Fibroblast of skin of back (primary cell): ENCODE measurements at regions not wholly inside any gene's neighbourhood (a gene's known extent, or its start where the extent isn't known, plus 50 kb on each side); places are given as distances from the start of the nearest gene placed in this dataset.
A peak's percentile ranks its signal among the peaks of the same experiment; 100 is the strongest.
"Not testable (repeated sequence)": the region's sequence is repeated elsewhere in the genome, so short reads cannot be mapped to it uniquely, and the experiment has no call there.

Source experiments
- DNase-seq: peaks from one replicate; pipeline ENCODE4 v3.0.0-alpha.2; 2013

GRCh38 chr2:87496036-87497006 lies 251.6 kb upstream of the PLGLB2 start:
- DNase-seq, result not testable (repeated sequence)

- not testable (repeated sequence) for DNase-seq
Measured at GRCh38 chr2:87497135-87497534, 250.8 kb upstream of the PLGLB2 start.

- DNase-seq, result not testable (repeated sequence)
Measured at GRCh38 chr2:87497700-87498099, 250.2 kb upstream of the PLGLB2 start.

- DNase-seq, result not testable (repeated sequence)
Measured at GRCh38 chr2:87498169-87498853, 249.6 kb upstream of the PLGLB2 start.

GRCh38 chr2:87498854-87499238 lies 249.0 kb upstream of the PLGLB2 start:
- not testable (repeated sequence) for DNase-seq

- DNase-seq, result not testable (repeated sequence)
Measured at GRCh38 chr2:87499860-87500259, 248.0 kb upstream of the PLGLB2 start.

- peak; percentile 16 for DNase-seq
Measured at GRCh38 chr2:87500421-87500820, 247.5 kb upstream of the PLGLB2 start.

GRCh38 chr2:87500951-87501350 lies 246.9 kb upstream of the PLGLB2 start:
- DNase-seq, result not testable (repeated sequence)

- not testable (repeated sequence) for DNase-seq
Measured at GRCh38 chr2:87502948-87503347, 244.9 kb upstream of the PLGLB2 start.

GRCh38 chr2:87505239-87505638 lies 242.6 kb upstream of the PLGLB2 start:
- not testable (repeated sequence) for DNase-seq

- not testable (repeated sequence) for DNase-seq
Measured at GRCh38 chr2:87505909-87506308, 242.0 kb upstream of the PLGLB2 start.

GRCh38 chr2:87507378-87508348 lies 240.2 kb upstream of the PLGLB2 start:
- DNase-seq, result not testable (repeated sequence)

- DNase-seq, result not testable (repeated sequence)
Measured at GRCh38 chr2:87511195-87511778, 236.6 kb upstream of the PLGLB2 start.

GRCh38 chr2:87512864-87513530 lies 234.9 kb upstream of the PLGLB2 start:
- DNase-seq, result not testable (repeated sequence)

- DNase-seq, result not testable (repeated sequence)
Measured at GRCh38 chr2:87514034-87514433, 233.9 kb upstream of the PLGLB2 start.

GRCh38 chr2:87514515-87514914 lies 233.4 kb upstream of the PLGLB2 start:
- not testable (repeated sequence) for DNase-seq

- not testable (repeated sequence) for DNase-seq
Measured at GRCh38 chr2:87515226-87515625, 232.7 kb upstream of the PLGLB2 start.

GRCh38 chr2:87515875-87516274 lies 232.0 kb upstream of the PLGLB2 start:
- not testable (repeated sequence) for DNase-seq

- not testable (repeated sequence) for DNase-seq
Measured at GRCh38 chr2:87516369-87516967, 231.4 kb upstream of the PLGLB2 start.

GRCh38 chr2:87517438-87517837 lies 230.4 kb upstream of the PLGLB2 start:
- not testable (repeated sequence) for DNase-seq

GRCh38 chr2:87518066-87518465 lies 229.8 kb upstream of the PLGLB2 start:
- not testable (repeated sequence) for DNase-seq
